ENCODE measurements at regions not wholly inside any gene's neighbourhood (a gene's known extent, or its start where the extent isn't known, plus 50 kb on each side); places are given as distances from the start of the nearest gene placed in this dataset.

DNA sequence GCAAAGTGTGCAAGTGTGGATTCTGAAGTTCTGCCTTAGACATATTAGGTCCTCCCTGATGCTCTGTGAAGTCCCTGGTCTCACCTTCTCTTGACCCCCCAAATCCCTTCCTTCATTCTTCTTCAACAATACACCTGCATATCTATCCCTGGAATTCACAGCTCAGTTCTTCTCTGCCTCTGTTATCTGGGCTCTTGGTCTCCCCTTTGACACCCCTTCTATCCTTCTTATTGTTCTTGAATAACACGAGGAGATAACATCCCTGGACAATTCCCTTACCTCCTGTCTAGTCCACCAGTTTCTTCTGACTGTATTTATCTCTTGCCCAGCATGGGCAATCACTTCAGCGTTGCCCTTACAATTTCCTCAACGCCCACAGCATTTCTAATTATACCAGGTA lies 104.8 kb upstream of the ATG10 start:
- TF ChIP-seq EZH2 (IDR thresholded peaks at IDR 0.05; ENCODE audit: borderline replicate concordance, insufficient read depth, low read depth, low read length, poor library complexity, severe bottlenecking), result no peak
- TF ChIP-seq, protein P1, sequence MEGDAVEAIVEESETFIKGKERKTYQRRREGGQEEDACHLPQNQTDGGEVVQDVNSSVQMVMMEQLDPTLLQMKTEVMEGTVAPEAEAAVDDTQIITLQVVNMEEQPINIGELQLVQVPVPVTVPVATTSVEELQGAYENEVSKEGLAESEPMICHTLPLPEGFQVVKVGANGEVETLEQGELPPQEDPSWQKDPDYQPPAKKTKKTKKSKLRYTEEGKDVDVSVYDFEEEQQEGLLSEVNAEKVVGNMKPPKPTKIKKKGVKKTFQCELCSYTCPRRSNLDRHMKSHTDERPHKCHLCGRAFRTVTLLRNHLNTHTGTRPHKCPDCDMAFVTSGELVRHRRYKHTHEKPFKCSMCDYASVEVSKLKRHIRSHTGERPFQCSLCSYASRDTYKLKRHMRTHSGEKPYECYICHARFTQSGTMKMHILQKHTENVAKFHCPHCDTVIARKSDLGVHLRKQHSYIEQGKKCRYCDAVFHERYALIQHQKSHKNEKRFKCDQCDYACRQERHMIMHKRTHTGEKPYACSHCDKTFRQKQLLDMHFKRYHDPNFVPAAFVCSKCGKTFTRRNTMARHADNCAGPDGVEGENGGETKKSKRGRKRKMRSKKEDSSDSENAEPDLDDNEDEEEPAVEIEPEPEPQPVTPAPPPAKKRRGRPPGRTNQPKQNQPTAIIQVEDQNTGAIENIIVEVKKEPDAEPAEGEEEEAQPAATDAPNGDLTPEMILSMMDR (IDR thresholded peaks at IDR 0.05), result no peak
- H3K27me3 Mint-ChIP-seq, result peaks cover 10% of the 10 kb centered on the region
- no peak overlapping the region for H3K4me3 Mint-ChIP-seq
- no peak overlapping the region for H3K27ac Mint-ChIP-seq
- no peaks in the 10 kb centered on the region for H3K9me3 Mint-ChIP-seq (ENCODE audit: insufficient read depth)
- DNase-seq (no peak), ATAC-seq (ENCODE audit: low read depth) (no peak)
- Histone ChIP-seq H3K27me3 (replicated peaks in 1 of 4; ENCODE audit: control extremely low read depth in 1 of 4, control insufficient read depth in 3 of 4, insufficient read depth in 4 of 4, low read length in 3 of 4) (no peaks in the 10 kb centered on the region), H3K9me3 (ENCODE audit: control extremely low read depth in 1 of 3, control insufficient read depth in 2 of 3, insufficient read depth in 1 of 3, low read length in 2 of 3) (no peaks in the 10 kb centered on the region), H3K9ac (ENCODE audit: low read length) (no peak overlapping the region), H3K79me2 (ENCODE audit: control insufficient read depth, insufficient read depth, low read length) (no peaks in the 10 kb centered on the region), H3K4me1 (ENCODE audit: control insufficient read depth in 2 of 2, insufficient read depth in 2 of 2, low read length in 2 of 2) (no peaks in the 10 kb centered on the region), H3K4me3 (ENCODE audit: control extremely low read depth in 1 of 5, extremely low read depth in 1 of 5, insufficient read depth in 1 of 5, low read depth in 2 of 5, low read length in 4 of 5) (no peak overlapping the region), H3K36me3 (replicated peaks in 1 of 2; ENCODE audit: control extremely low read depth in 1 of 2, control insufficient read depth in 1 of 2, extremely low read depth in 1 of 2, insufficient read depth in 2 of 2, low read length in 1 of 2) (no peaks in the 10 kb centered on the region), H3K4me2 (replicated peaks; ENCODE audit: low read depth, low read length, poor library complexity, severe bottlenecking) (no peak overlapping the region), H2AFZ (ENCODE audit: insufficient read depth, low read depth, low read length, poor library complexity, severe bottlenecking) (no peak overlapping the region), H3K27ac (ENCODE audit: low read length in 2 of 2) (no peak overlapping the region), H4K20me1 (ENCODE audit: control insufficient read depth, insufficient read depth, low read length, poor library complexity, severe bottlenecking) (no peaks in the 10 kb centered on the region)
- H3K4me1 Mint-ChIP-seq, result no peaks in the 10 kb centered on the region
- POLR2A ChIA-PET, result no interaction called here
- WGBS (ENCODE audit: insufficient coverage), result 94% methylated on average over 1 of the region's 3 CpGs
- CTCF ChIA-PET, result no interaction called here
- intact Hi-C loops (cut with micrococcal nuclease), result no loop called here

DNA sequence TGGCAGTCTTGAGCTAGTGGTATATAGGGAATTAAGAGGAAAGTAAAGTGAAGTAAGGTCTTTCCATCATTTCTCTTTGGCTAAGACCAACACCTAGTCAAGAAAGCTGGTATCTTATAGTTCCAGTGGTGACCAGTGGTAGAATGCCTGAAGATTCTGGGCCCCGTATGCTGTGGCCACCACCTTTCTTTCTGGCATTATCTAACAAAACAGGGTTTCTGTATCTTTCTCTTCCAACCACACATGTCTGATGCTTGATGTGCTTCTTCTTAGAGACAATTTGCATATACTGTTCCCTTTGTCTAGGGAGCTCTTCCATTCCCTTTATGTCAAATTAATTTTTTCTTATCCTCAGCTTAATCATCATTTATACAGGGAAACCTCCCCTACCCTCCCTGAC lies 109.9 kb upstream of the SSBP2 start:
- H3K4me2 ChIP-seq (replicated peaks; ENCODE audit: low read depth, low read length, poor library complexity, severe bottlenecking), result no peak overlapping the region
- H3K9me3 ChIP-seq (ENCODE audit: control extremely low read depth in 1 of 3, control insufficient read depth in 2 of 3, insufficient read depth in 1 of 3, low read length in 2 of 3), result no peaks in the 10 kb centered on the region
- ATAC-seq (ENCODE audit: low read depth) (no peak), DNase-seq (no peak)
- H3K4me3 ChIP-seq (ENCODE audit: control extremely low read depth in 1 of 5, extremely low read depth in 1 of 5, insufficient read depth in 1 of 5, low read depth in 2 of 5, low read length in 4 of 5), result no peak overlapping the region
- no peak overlapping the region for H2AFZ ChIP-seq (ENCODE audit: insufficient read depth, low read depth, low read length, poor library complexity, severe bottlenecking)
- H3K4me3 Mint-ChIP-seq, result no peak overlapping the region
- no peak overlapping the region for H3K27ac ChIP-seq (ENCODE audit: low read length in 2 of 2)
- peaks cover 4 to 5% of the 10 kb centered on the region in 2 donors for H3K4me1 ChIP-seq (ENCODE audit: control insufficient read depth in 2 of 2, insufficient read depth in 2 of 2, low read length in 2 of 2)
- no peaks in the 10 kb centered on the region for H3K79me2 ChIP-seq (ENCODE audit: control insufficient read depth, insufficient read depth, low read length)
- 100% methylated on average over 1 of the region's 1 CpG for WGBS (ENCODE audit: insufficient coverage)
- no peaks in the 10 kb centered on the region for H3K27me3 ChIP-seq (replicated peaks in 1 of 4; ENCODE audit: control extremely low read depth in 1 of 4, control insufficient read depth in 3 of 4, insufficient read depth in 4 of 4, low read length in 3 of 4)
- no peaks in the 10 kb centered on the region for H3K36me3 ChIP-seq (replicated peaks in 1 of 2; ENCODE audit: control extremely low read depth in 1 of 2, control insufficient read depth in 1 of 2, extremely low read depth in 1 of 2, insufficient read depth in 2 of 2, low read length in 1 of 2)
- peaks cover 3% of the 10 kb centered on the region for H3K4me1 Mint-ChIP-seq
- POLR2A ChIA-PET, result interaction anchor here (0.5 kb wide), 1 partner anchor 111 kb away, joined by 3 read pairs; no protein-coding TSS in a partner anchor
- intact Hi-C loops (cut with micrococcal nuclease), result no loop called here
- TF ChIP-seq, protein P1 (IDR thresholded peaks at IDR 0.05), result no peak
- TF ChIP-seq EZH2 (IDR thresholded peaks at IDR 0.05; ENCODE audit: borderline replicate concordance, insufficient read depth, low read depth, low read length, poor library complexity, severe bottlenecking), result no peak
- no peaks in the 10 kb centered on the region for H4K20me1 ChIP-seq (ENCODE audit: control insufficient read depth, insufficient read depth, low read length, poor library complexity, severe bottlenecking)
- CTCF ChIA-PET, result no interaction called here
- H3K27me3 Mint-ChIP-seq, result peaks cover 5% of the 10 kb centered on the region
- no peak overlapping the region for H3K9ac ChIP-seq (ENCODE audit: low read length)
- no peaks in the 10 kb centered on the region for H3K9me3 Mint-ChIP-seq (ENCODE audit: insufficient read depth)
- H3K27ac Mint-ChIP-seq, result no peak overlapping the region

Data from B cell (primary cell).